Fibroblast of lung (primary cell): ENCODE measurements at regions not wholly inside any gene's neighbourhood (a gene's known extent, or its start where the extent isn't known, plus 50 kb on each side); places are given as distances from the start of the nearest gene placed in this dataset.

Source experiments
- DNase-seq, 2 donors: peaks; one replicate each; pipeline versions ENCODE4 v3.0.0 to v3.0.0-alpha.2; 2010; ENCODE audit warnings: low read depth in 2 of 2
- H2AFZ ChIP-seq: 2 replicates; pipeline ENCODE4 v1.5.1; 2012; ENCODE audit warnings: low read length, control low read depth, inconsistent platforms
- H3K27ac ChIP-seq: 2 replicates; pipeline ENCODE4 v1.5.1; 2011; ENCODE audit warnings: low read length, control low read depth; ENCODE audit not compliant: insufficient read depth
- H3K27me3 ChIP-seq: 2 replicates; pipeline ENCODE4 v1.5.1; 2011; ENCODE audit warnings: mild to moderate bottlenecking, low read length; ENCODE audit not compliant: control insufficient read depth, insufficient read depth
- H3K36me3 ChIP-seq: 2 replicates; pipeline ENCODE4 v1.5.1; 2011; ENCODE audit warnings: low read length; ENCODE audit not compliant: control insufficient read depth, insufficient read depth
- H3K4me1 ChIP-seq: 2 replicates; pipeline ENCODE4 v1.5.1; 2011; ENCODE audit warnings: low read length; ENCODE audit not compliant: control insufficient read depth, insufficient read depth; ENCODE audit errors: extremely low read depth
- H3K4me2 ChIP-seq: 2 replicates; pipeline ENCODE4 v1.5.1; 2011; ENCODE audit warnings: low read length, control low read depth; ENCODE audit not compliant: insufficient read depth; ENCODE audit errors: extremely low read depth
- H3K4me3 ChIP-seq, 4 experiments: fragments of 200-600 bp in 1 of 4; sonication (generic) in 1 of 4; replicated peaks in 1 of 4; 2 replicates each; pipeline ENCODE4 v1.5.1; 2011 to 2016; ENCODE audit warnings: low read length in 4 of 4, low read depth in 3 of 4, mild to moderate bottlenecking in 3 of 4, control low read depth in 2 of 4, inconsistent platforms in 1 of 4, mixed read lengths in 1 of 4; ENCODE audit not compliant: insufficient read depth in 1 of 4; ENCODE audit errors: control extremely low read depth in 1 of 4
- H3K79me2 ChIP-seq: 2 replicates; pipeline ENCODE4 v1.5.1; 2012; ENCODE audit warnings: mild to moderate bottlenecking, low read length, inconsistent platforms; ENCODE audit not compliant: control insufficient read depth, insufficient read depth
- H3K9ac ChIP-seq: 2 replicates; pipeline ENCODE4 v1.5.1; 2011; ENCODE audit warnings: mild to moderate bottlenecking, low read length, control low read depth; ENCODE audit not compliant: insufficient read depth
- H3K9me3 ChIP-seq: 2 replicates; pipeline ENCODE4 v1.5.1; 2012; ENCODE audit warnings: low read depth, low read length; ENCODE audit not compliant: control insufficient read depth, insufficient read depth
- H4K20me1 ChIP-seq: 2 replicates; pipeline ENCODE4 v1.5.1; 2011; ENCODE audit warnings: low read length; ENCODE audit not compliant: control insufficient read depth, insufficient read depth; ENCODE audit errors: extremely low read depth
- CTCF ChIP-seq, 2 donors: IDR thresholded peaks in 1 of 2; conservative IDR thresholded peaks in 1 of 2; 1 replicate in 1 of 2; 2 replicates in 1 of 2; pipeline ENCODE4 v1.5.1; 2011 to 2012; ENCODE audit warnings: low read length in 2 of 2, control low read depth in 1 of 2, inconsistent platforms in 1 of 2, low read depth in 1 of 2, mild to moderate bottlenecking in 1 of 2
- EZH2 ChIP-seq: IDR thresholded peaks from 2 replicates; pipeline ENCODE4 v1.5.1; 2012; ENCODE audit warnings: low read length, control low read depth, mild to moderate bottlenecking; ENCODE audit errors: missing control alignments

- Histone ChIP-seq H2AFZ (no peak overlapping the region), H3K27me3 (no peaks in the 10 kb centered on the region), H4K20me1 (no peaks in the 10 kb centered on the region), H3K9me3 (no peaks in the 10 kb centered on the region), H3K9ac (no peak overlapping the region), H3K36me3 (no peaks in the 10 kb centered on the region), H3K27ac (no peak overlapping the region), H3K4me2 (no peak overlapping the region), H3K4me1 (no peaks in the 10 kb centered on the region), H3K79me2 (no peaks in the 10 kb centered on the region), H3K4me3 (no peak overlapping the region)
- TF ChIP-seq CTCF (conservative IDR thresholded peaks at IDR 0.05 in 1 of 2, IDR thresholded peaks at IDR 0.05 in 1 of 2; ENCODE audit: low read depth in 1 of 2, low read length in 2 of 2) (no peak), EZH2 (no peak)
- peak in 1 of 2 donors; percentile 41 for DNase-seq
Measured at GRCh38 chr9:26054600-26055520, 376.6 kb upstream of the TUSC1 start.

GRCh38 chr9:26053954-26054353 is 375.7 kb upstream of the TUSC1 start:
- H3K4me2 ChIP-seq = no peak overlapping the region
- H3K27me3 ChIP-seq = no peaks in the 10 kb centered on the region
- H3K9me3 ChIP-seq = no peaks in the 10 kb centered on the region
- no peak overlapping the region for H3K4me3 ChIP-seq
- no peak overlapping the region for H3K27ac ChIP-seq
- H4K20me1 ChIP-seq = no peaks in the 10 kb centered on the region
- H3K4me1 ChIP-seq = no peaks in the 10 kb centered on the region
- H3K9ac ChIP-seq = no peak overlapping the region
- no peak for DNase-seq
- no peaks in the 10 kb centered on the region for H3K36me3 ChIP-seq
- no peak overlapping the region for H2AFZ ChIP-seq
- no peak for TF ChIP-seq EZH2
- no peaks in the 10 kb centered on the region for H3K79me2 ChIP-seq

GRCh38 chr9:26043431-26043830 is 365.2 kb upstream of the TUSC1 start:
- H3K27me3 ChIP-seq = no peaks in the 10 kb centered on the region
- no peak overlapping the region for H2AFZ ChIP-seq
- H3K9ac ChIP-seq = no peak overlapping the region
- no peak overlapping the region for H3K27ac ChIP-seq
- H3K4me1 ChIP-seq = no peaks in the 10 kb centered on the region
- no peaks in the 10 kb centered on the region for H3K36me3 ChIP-seq
- no peak for DNase-seq
- H3K79me2 ChIP-seq = no peaks in the 10 kb centered on the region
- H3K4me2 ChIP-seq = no peak overlapping the region
- TF ChIP-seq EZH2 (no peak), CTCF (conservative IDR thresholded peaks at IDR 0.05 in 1 of 2, IDR thresholded peaks at IDR 0.05 in 1 of 2; ENCODE audit: low read depth in 1 of 2, low read length in 2 of 2) (no peak)
- no peaks in the 10 kb centered on the region for H4K20me1 ChIP-seq
- no peaks in the 10 kb centered on the region for H3K9me3 ChIP-seq
- H3K4me3 ChIP-seq = no peak overlapping the region
